HG02759 (cell line): ENCODE measurements at regions not wholly inside any gene's neighbourhood (a gene's known extent, or its start where the extent isn't known, plus 50 kb on each side); places are given as distances from the start of the nearest gene placed in this dataset.
"Not testable (repeated sequence)": the region's sequence is repeated elsewhere in the genome, so short reads cannot be mapped to it uniquely, and the experiment has no call there.

Source experiments
- ATAC-seq: cut with Tn5 transposase; IDR thresholded peaks from one replicate; pipeline ENCODE4 v1.9.1; 2021; ENCODE audit warnings: mild to moderate bottlenecking, moderate library complexity; ENCODE audit not compliant: unreplicated experiment

GRCh38 chr15:32536507-32537172, 56.6 kb upstream of the GOLGA8N start:
- peak; percentile 87 for ATAC-seq

GRCh38 chr15:32536057-32536493, 57.2 kb upstream of the GOLGA8N start:
- peak; percentile 50 for ATAC-seq

- ATAC-seq, result peak; percentile 38
Measured at GRCh38 chr15:32535150-32535898, 57.9 kb upstream of the GOLGA8N start.

- not testable (repeated sequence) for ATAC-seq
Measured at GRCh38 chr15:32522900-32523299, 67.5 kb upstream of the GOLGA8O start.

GRCh38 chr15:32522421-32522820, 67.0 kb upstream of the GOLGA8O start:
- not testable (repeated sequence) for ATAC-seq

- not testable (repeated sequence) for ATAC-seq
Measured at GRCh38 chr15:32518976-32519375, 63.5 kb upstream of the GOLGA8O start.

- not testable (repeated sequence) for ATAC-seq
Measured at GRCh38 chr15:32518013-32518412, 62.6 kb upstream of the GOLGA8O start.

GRCh38 chr15:32516954-32517353, 61.5 kb upstream of the GOLGA8O start:
- not testable (repeated sequence) for ATAC-seq

GRCh38 chr15:32513378-32513777, 57.9 kb upstream of the GOLGA8O start:
- not testable (repeated sequence) for ATAC-seq

GRCh38 chr15:32510027-32510426, 54.6 kb upstream of the GOLGA8O start:
- ATAC-seq, result not testable (repeated sequence)

GRCh38 chr15:32508081-32508480, 52.6 kb upstream of the GOLGA8O start:
- not testable (repeated sequence) for ATAC-seq

GRCh38 chr15:32506787-32507186, 51.4 kb upstream of the GOLGA8O start:
- ATAC-seq, result not testable (repeated sequence)

GRCh38 chr15:32505633-32506032, 50.2 kb upstream of the GOLGA8O start:
- not testable (repeated sequence) for ATAC-seq
